TTC549 (cell line): ENCODE measurements at regions not wholly inside any gene's neighbourhood (a gene's known extent, or its start where the extent isn't known, plus 50 kb on each side); places are given as distances from the start of the nearest gene placed in this dataset.

ENCODE experiments used
- FAIRE-seq: peaks from 2 replicates; lab custom pipeline; 2012; peaks lifted over from hg19 to GRCh38; lab: Jason Lieb, UNC

- FAIRE-seq, result no peak
Observed at GRCh38 chr4:31107362-31107761, 387.2 kb downstream of the PCDH7 start.

GRCh38 chr4:31108762-31109161, 388.6 kb downstream of the PCDH7 start:
- no peak for FAIRE-seq

GRCh38 chr4:31111790-31112189, 391.6 kb downstream of the PCDH7 start:
- no peak for FAIRE-seq

- no peak for FAIRE-seq
Observed at GRCh38 chr4:31114816-31115215, 394.6 kb downstream of the PCDH7 start.

DNA sequence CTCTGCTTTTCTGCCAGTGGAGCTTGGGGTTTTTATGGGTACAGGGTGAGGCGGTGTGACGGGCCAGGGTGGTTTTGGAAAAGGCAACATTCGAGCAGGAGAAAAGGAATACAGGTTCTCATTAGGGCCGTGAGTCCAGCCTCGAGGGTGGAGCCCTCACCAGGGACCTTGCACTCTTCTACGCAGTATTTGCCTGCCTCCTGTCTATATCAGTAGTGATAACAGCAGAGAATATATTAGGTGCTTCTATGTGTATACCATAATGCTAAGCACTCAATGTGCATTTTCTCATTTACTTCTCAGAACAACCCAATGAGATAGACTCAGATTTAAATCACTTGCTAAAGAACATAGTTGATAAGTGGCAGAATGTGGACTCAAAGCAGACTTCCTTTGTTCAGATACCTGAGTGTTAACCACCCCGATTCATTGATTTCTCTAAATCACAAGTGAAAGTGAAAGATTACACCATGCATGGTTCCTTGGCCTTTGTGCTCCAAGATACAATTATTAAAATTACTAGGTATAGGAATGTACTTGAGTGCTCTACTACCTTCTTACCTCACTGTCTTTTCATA, 403.9 kb downstream of the PCDH7 start:
- no peak for FAIRE-seq

GRCh38 chr4:31125061-31125460, 404.9 kb downstream of the PCDH7 start:
- no peak for FAIRE-seq

DNA sequence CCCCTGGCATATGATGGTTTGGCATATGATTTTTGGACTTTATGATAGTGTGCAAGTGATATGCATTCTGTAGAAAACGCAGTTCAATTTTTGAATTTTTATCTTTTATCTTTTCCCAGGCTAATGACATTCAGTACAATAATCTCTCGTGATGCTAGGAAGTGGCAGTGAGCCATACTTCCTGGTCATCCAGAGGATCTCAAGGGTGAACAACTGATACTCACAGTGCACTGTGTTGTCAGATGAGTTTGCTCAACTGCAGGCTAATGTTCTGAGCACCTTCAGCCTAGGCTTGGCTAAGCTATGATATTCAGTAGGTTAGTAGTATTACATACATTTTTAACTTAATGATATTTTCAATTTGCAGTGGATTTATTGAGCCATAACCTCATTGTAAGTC, 405.3 kb downstream of the PCDH7 start:
- no peak for FAIRE-seq

DNA sequence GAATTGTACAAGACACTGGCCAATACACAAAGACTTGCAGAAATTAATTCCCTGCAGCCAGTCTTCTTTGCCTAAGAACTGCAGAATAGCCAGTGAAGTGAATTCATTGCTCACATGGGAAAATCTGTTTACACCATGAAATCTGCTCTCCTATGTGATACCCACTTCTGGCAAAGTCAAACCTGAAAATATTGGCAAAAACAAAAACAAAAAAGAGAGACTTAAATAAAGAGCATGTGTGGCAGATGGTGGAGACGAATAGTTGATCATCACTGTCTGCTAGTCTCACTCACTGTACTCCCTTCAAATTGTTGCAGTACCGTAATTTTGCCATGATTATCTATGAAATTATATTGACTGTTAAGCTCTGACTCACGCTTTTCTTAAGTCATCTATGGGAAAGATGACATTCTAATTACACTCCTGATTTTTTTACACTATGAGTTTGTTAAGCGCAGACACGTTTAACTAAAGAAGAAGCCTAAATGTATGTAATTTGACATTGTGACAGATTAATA, 406.8 kb downstream of the PCDH7 start:
- FAIRE-seq, result no peak

DNA sequence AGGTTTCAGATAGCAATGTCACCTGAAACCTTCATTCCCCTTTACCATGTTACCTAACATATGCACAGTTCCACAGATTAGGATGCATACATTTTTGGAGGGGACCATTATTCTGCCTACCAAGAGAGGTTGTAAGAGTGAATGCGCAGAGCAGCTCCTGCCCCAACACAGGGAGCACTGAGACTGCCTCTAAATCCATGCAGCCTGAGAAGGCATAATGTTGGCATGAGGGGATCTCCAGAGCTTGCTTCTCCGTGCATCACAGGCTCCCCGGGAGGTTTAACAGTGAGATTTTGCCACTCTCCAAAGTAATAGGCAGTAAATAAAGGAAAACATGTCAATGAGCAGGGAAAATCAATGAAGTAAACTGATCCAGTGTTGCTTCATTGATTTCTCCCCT, 410.8 kb downstream of the PCDH7 start:
- no peak for FAIRE-seq

GRCh38 chr4:31134720-31135119, 414.6 kb downstream of the PCDH7 start:
- FAIRE-seq, result no peak

- no peak for FAIRE-seq
Observed at GRCh38 chr4:31139767-31140166, 419.6 kb downstream of the PCDH7 start.

- no peak for FAIRE-seq
Observed at GRCh38 chr4:31141095-31141831, 421.1 kb downstream of the PCDH7 start.

DNA sequence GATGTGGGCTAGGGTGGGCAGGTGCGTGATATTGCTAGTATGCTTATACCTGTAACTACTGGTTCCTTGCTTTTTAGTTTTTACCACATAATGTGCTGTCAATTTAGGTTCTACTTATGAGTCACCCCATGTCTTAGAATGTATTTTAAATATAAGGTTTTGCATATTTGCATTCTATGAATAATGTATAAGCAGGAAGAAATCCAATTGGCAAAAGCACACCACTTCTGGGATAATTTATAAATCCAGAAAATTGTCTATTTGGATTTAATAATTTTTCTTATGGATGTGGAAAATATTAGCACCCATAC, 421.6 kb downstream of the PCDH7 start:
- FAIRE-seq, result no peak

DNA sequence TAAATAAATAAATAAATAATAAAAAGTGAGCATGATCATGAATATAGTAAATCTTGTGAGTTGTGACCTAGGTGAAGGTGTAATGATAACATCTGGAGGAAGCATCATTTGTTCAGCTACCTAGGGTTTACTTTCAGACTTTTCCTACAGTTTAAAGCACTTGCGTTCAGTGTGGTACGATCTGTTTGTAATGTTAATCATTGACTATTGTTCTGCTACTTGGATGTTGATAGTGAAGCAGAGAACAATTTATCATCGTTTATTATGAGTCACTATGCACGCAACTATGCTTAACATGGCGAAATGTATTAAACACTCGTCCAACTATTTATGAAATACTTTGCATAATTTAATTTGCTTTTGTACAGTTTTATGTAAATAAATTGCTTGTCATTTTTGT, 426.2 kb downstream of the PCDH7 start:
- no peak for FAIRE-seq

GRCh38 chr4:31148990-31149389, 428.8 kb downstream of the PCDH7 start:
- no peak for FAIRE-seq

- no peak for FAIRE-seq
Observed at GRCh38 chr4:31156221-31156620, 436.1 kb downstream of the PCDH7 start.

DNA sequence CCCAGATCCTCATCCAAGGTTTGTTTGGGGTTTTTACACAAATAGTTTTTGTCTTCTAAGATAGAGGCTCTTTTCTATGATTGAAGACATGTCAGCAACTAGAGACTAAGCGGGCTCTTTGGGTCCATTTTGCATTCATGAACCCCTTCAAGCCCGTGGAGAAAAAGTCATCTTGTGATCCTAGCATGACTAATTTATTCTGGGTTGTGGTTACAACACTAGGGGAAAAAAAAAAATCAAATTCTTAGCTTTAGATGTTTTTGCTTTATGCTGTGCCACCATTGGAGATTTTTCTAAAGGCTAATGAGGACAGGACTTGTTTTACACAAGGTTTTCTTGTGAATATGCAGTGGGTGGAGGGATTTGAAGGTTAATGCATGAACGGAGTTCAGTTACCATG, 440.0 kb downstream of the PCDH7 start:
- FAIRE-seq, result no peak

- FAIRE-seq, result no peak
Observed at GRCh38 chr4:31169846-31170245, 449.7 kb downstream of the PCDH7 start.

GRCh38 chr4:31171362-31171761, 451.2 kb downstream of the PCDH7 start:
- FAIRE-seq, result no peak

GRCh38 chr4:31175242-31175910, 455.2 kb downstream of the PCDH7 start:
- FAIRE-seq, result no peak

DNA sequence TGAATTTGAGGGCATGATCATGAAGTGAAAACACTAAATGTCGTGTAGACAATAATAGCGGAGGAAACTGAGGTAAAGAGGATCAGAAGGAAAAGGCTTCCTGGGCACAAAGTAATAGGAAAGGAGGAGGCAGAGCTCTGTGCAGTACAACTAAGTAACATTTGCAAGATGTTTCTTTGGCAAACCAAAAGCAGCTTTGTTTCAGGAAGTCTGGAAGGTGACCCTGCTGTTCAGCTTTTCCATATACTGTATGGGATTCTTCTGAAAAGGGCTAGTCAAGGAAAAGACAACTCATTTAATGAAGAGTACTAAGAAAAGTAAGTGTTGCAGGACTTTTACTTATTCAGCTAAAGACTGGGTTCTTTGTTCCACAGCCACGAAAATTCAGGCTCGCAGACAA, 463.1 kb downstream of the PCDH7 start:
- no peak for FAIRE-seq

GRCh38 chr4:31185014-31185585, 464.9 kb downstream of the PCDH7 start:
- no peak for FAIRE-seq

- no peak for FAIRE-seq
Observed at GRCh38 chr4:31187979-31188378, 467.8 kb downstream of the PCDH7 start.
